ENCODE measurements at regions not wholly inside any gene's neighbourhood (a gene's known extent, or its start where the extent isn't known, plus 50 kb on each side); places are given as distances from the start of the nearest gene placed in this dataset.

DNA sequence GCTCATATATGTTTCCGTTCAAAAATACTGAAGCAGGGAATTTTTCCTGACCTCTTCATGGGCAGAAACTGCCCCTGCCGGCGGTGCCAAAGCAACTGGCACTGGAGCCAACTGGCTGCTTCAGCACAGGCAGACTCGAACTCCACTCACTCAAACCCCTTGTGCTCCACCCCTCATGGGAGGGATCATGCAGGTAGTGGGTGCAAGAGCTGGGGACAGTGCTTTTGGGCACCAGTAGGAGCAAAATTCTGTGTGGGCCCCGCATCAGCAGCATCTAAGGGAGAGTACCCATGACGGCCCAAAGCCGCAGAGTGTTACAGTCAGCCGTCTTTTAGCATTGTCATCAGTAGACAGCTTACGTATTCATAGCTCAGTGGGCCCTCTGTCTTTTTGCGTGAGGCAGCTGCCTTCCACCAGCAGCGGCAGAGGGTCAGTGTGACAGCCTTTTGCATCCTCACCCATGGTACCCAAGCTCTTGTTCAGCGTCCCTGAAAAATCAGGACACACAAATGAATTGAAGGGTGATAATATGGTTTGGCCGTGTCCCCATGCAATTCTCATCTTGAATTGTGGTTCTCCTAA lies 393.8 kb downstream of the SLITRK6 start:
- H3K27ac Mint-ChIP-seq = no peak overlapping the region
- no peak for ATAC-seq
- no peaks in the 10 kb centered on the region for H3K36me3 Mint-ChIP-seq (ENCODE audit: low read depth)
- DNase-seq = no peak
- no peaks in the 10 kb centered on the region for H3K9me3 ChIP-seq (ENCODE audit: control insufficient read depth, low read length, poor library complexity, severe bottlenecking)
- H3K4me3 Mint-ChIP-seq = no peak overlapping the region
- H3K4me1 Mint-ChIP-seq = no peaks in the 10 kb centered on the region
- no peaks in the 10 kb centered on the region for H3K27me3 Mint-ChIP-seq

- Mint-ChIP-seq H3K27me3 (no peaks in the 10 kb centered on the region), H3K27ac (no peak overlapping the region), H3K4me3 (no peak overlapping the region), H3K4me1 (no peaks in the 10 kb centered on the region), H3K36me3 (ENCODE audit: low read depth) (no peaks in the 10 kb centered on the region)
- no peak for ATAC-seq
- no peak for DNase-seq
- H3K9me3 ChIP-seq (ENCODE audit: control insufficient read depth, low read length, poor library complexity, severe bottlenecking) = no peaks in the 10 kb centered on the region
Observed at GRCh38 chr13:85386424-85386823, 412.8 kb downstream of the SLITRK6 start.

DNA sequence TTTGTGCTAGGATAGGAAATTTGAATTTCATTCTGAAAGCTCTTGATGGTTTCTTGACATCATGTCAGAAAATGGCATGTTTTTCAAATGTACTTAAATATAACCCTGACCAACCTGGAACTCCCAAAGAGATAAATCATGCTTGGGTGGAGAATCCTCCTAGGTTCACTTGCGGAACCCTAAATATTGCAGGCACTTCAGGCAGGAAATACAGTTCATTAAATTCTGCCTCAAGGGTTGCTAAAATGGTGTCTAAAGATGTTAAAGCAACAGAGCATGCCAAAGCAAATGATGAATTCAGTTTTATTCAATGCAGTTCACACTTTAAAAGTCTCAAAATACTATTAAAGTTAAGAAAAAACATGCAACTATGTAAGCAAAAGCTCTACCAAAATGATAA lies 415.9 kb downstream of the SLITRK6 start:
- DNase-seq (no peak), ATAC-seq (no peak)
- Mint-ChIP-seq H3K27ac (no peak overlapping the region), H3K4me3 (no peak overlapping the region), H3K36me3 (ENCODE audit: low read depth) (no peaks in the 10 kb centered on the region), H3K27me3 (no peaks in the 10 kb centered on the region), H3K4me1 (peaks cover 7% of the 10 kb centered on the region)
- no peaks in the 10 kb centered on the region for H3K9me3 ChIP-seq (ENCODE audit: control insufficient read depth, low read length, poor library complexity, severe bottlenecking)

DNA sequence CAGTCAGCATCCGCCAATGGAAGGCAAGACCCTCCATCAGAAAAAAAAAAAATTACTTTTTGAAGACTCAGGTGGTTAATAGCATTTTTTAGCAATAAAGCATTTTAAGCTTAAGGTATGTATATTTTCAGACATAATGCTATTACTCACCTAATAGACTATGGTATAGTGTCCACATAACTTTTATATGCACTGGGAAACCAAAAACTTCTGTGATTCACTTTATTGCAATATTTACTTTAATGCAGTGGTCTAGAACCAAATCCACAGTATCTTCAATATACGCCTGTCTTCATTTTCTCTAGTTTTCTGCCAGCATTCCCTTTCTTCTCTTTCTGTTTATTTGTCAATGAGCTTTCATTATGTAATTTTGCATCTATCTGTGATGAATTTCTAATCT lies 418.1 kb downstream of the SLITRK6 start:
- H3K27me3 Mint-ChIP-seq = no peaks in the 10 kb centered on the region
- H3K36me3 Mint-ChIP-seq (ENCODE audit: low read depth) = no peaks in the 10 kb centered on the region
- H3K4me3 Mint-ChIP-seq = no peak overlapping the region
- no peaks in the 10 kb centered on the region for H3K9me3 ChIP-seq (ENCODE audit: control insufficient read depth, low read length, poor library complexity, severe bottlenecking)
- no peak overlapping the region for H3K27ac Mint-ChIP-seq
- H3K4me1 Mint-ChIP-seq = peaks cover 7% of the 10 kb centered on the region
- ATAC-seq (no peak), DNase-seq (no peak)

- H3K27me3 Mint-ChIP-seq = no peaks in the 10 kb centered on the region
- H3K36me3 Mint-ChIP-seq (ENCODE audit: low read depth) = no peaks in the 10 kb centered on the region
- H3K27ac Mint-ChIP-seq = peak overlapping the region; percentile 68
- H3K4me1 Mint-ChIP-seq = peaks cover 7% of the 10 kb centered on the region
- H3K9me3 ChIP-seq (ENCODE audit: control insufficient read depth, low read length, poor library complexity, severe bottlenecking) = no peaks in the 10 kb centered on the region
- ATAC-seq = no peak
- no peak overlapping the region for H3K4me3 Mint-ChIP-seq
- no peak for DNase-seq
Observed at GRCh38 chr13:85379991-85380390, 419.2 kb downstream of the SLITRK6 start.

GRCh38 chr13:85379433-85379832 lies 419.8 kb downstream of the SLITRK6 start:
- Mint-ChIP-seq H3K36me3 (ENCODE audit: low read depth) (no peaks in the 10 kb centered on the region), H3K4me3 (peak overlapping the region; percentile 76), H3K27ac (peak overlapping the region; percentile 68), H3K27me3 (no peaks in the 10 kb centered on the region), H3K4me1 (peaks cover 7% of the 10 kb centered on the region)
- H3K9me3 ChIP-seq (ENCODE audit: control insufficient read depth, low read length, poor library complexity, severe bottlenecking) = no peaks in the 10 kb centered on the region
- DNase-seq = no peak
- no peak for ATAC-seq

- no peaks in the 10 kb centered on the region for H3K9me3 ChIP-seq (ENCODE audit: control insufficient read depth, low read length, poor library complexity, severe bottlenecking)
- ATAC-seq = no peak
- no peak overlapping the region for H3K4me3 Mint-ChIP-seq
- no peak for DNase-seq
- no peaks in the 10 kb centered on the region for H3K27me3 Mint-ChIP-seq
- H3K36me3 Mint-ChIP-seq (ENCODE audit: low read depth) = no peaks in the 10 kb centered on the region
- H3K27ac Mint-ChIP-seq = no peak overlapping the region
- H3K4me1 Mint-ChIP-seq = peaks cover 7% of the 10 kb centered on the region
Observed at GRCh38 chr13:85377783-85378182, 421.4 kb downstream of the SLITRK6 start.

GRCh38 chr13:85373322-85373721 lies 425.9 kb downstream of the SLITRK6 start:
- H3K4me1 Mint-ChIP-seq = no peaks in the 10 kb centered on the region
- no peak for ATAC-seq
- no peaks in the 10 kb centered on the region for H3K27me3 Mint-ChIP-seq
- H3K4me3 Mint-ChIP-seq = no peak overlapping the region
- no peaks in the 10 kb centered on the region for H3K9me3 ChIP-seq (ENCODE audit: control insufficient read depth, low read length, poor library complexity, severe bottlenecking)
- no peaks in the 10 kb centered on the region for H3K36me3 Mint-ChIP-seq (ENCODE audit: low read depth)
- H3K27ac Mint-ChIP-seq = no peak overlapping the region
- DNase-seq = no peak

DNA sequence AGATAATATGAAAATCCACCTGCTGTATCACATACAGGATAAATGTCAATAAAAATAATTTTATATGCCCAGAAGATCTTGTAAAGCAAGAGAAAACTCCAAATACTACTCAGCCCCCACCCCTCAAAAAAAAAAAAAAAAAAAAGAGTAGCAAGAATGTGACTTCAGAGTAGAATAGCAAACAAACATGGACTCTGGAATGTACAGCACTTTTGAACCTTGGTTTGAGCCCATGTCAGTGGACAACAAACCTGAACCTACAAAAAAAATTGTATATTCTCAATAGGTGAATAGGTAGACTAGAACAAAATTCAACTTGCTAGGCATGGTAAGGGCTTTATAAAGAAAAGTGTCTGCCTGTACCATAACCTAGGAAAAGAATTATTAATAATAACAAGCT lies 428.0 kb downstream of the SLITRK6 start:
- no peak overlapping the region for H3K4me3 Mint-ChIP-seq
- H3K27me3 Mint-ChIP-seq = no peaks in the 10 kb centered on the region
- no peaks in the 10 kb centered on the region for H3K9me3 ChIP-seq (ENCODE audit: control insufficient read depth, low read length, poor library complexity, severe bottlenecking)
- no peak overlapping the region for H3K27ac Mint-ChIP-seq
- ATAC-seq = no peak
- no peak for DNase-seq
- no peaks in the 10 kb centered on the region for H3K36me3 Mint-ChIP-seq (ENCODE audit: low read depth)
- H3K4me1 Mint-ChIP-seq = no peaks in the 10 kb centered on the region

- H3K4me1 Mint-ChIP-seq = no peaks in the 10 kb centered on the region
- H3K4me3 Mint-ChIP-seq = no peak overlapping the region
- ATAC-seq = no peak
- no peaks in the 10 kb centered on the region for H3K9me3 ChIP-seq (ENCODE audit: control insufficient read depth, low read length, poor library complexity, severe bottlenecking)
- no peak for DNase-seq
- H3K36me3 Mint-ChIP-seq (ENCODE audit: low read depth) = no peaks in the 10 kb centered on the region
- no peak overlapping the region for H3K27ac Mint-ChIP-seq
- H3K27me3 Mint-ChIP-seq = no peaks in the 10 kb centered on the region
Observed at GRCh38 chr13:85368686-85369085, 430.5 kb downstream of the SLITRK6 start.

GRCh38 chr13:85367887-85368286 lies 431.3 kb downstream of the SLITRK6 start:
- H3K9me3 ChIP-seq (ENCODE audit: control insufficient read depth, low read length, poor library complexity, severe bottlenecking) = no peaks in the 10 kb centered on the region
- DNase-seq (no peak), ATAC-seq (no peak)
- Mint-ChIP-seq H3K36me3 (ENCODE audit: low read depth) (no peaks in the 10 kb centered on the region), H3K4me1 (no peaks in the 10 kb centered on the region), H3K4me3 (no peak overlapping the region), H3K27ac (no peak overlapping the region), H3K27me3 (no peaks in the 10 kb centered on the region)

GRCh38 chr13:85366759-85367417 lies 432.3 kb downstream of the SLITRK6 start:
- H3K27ac Mint-ChIP-seq = no peak overlapping the region
- no peaks in the 10 kb centered on the region for H3K36me3 Mint-ChIP-seq (ENCODE audit: low read depth)
- ATAC-seq (no peak), DNase-seq (no peak)
- H3K27me3 Mint-ChIP-seq = no peaks in the 10 kb centered on the region
- no peaks in the 10 kb centered on the region for H3K4me1 Mint-ChIP-seq
- H3K4me3 Mint-ChIP-seq = no peak overlapping the region
- no peaks in the 10 kb centered on the region for H3K9me3 ChIP-seq (ENCODE audit: control insufficient read depth, low read length, poor library complexity, severe bottlenecking)

DNA sequence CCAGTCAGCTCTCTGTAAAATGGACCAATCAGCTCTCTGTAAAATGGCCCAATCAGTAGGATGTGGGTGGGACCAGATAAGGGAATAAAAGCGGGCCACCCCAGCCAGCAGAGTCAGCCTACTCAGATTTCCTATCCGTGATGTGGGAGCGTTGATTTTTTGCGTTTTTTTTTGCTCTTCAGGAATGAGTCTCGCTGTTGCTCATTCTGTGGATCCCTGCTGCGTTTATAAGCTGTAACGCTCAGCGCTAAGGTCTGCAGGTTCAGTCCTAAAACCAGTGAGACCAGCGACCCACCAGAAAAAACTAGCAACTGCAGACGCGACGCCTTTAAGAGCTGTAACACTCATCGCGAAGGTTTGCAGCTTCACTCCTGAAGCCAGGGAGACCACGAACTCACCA lies 435.7 kb downstream of the SLITRK6 start:
- ATAC-seq = no peak
- Mint-ChIP-seq H3K4me1 (no peaks in the 10 kb centered on the region), H3K4me3 (no peak overlapping the region), H3K27ac (no peak overlapping the region), H3K27me3 (no peaks in the 10 kb centered on the region), H3K36me3 (ENCODE audit: low read depth) (no peaks in the 10 kb centered on the region)
- no peak for DNase-seq
- no peaks in the 10 kb centered on the region for H3K9me3 ChIP-seq (ENCODE audit: control insufficient read depth, low read length, poor library complexity, severe bottlenecking)

DNA sequence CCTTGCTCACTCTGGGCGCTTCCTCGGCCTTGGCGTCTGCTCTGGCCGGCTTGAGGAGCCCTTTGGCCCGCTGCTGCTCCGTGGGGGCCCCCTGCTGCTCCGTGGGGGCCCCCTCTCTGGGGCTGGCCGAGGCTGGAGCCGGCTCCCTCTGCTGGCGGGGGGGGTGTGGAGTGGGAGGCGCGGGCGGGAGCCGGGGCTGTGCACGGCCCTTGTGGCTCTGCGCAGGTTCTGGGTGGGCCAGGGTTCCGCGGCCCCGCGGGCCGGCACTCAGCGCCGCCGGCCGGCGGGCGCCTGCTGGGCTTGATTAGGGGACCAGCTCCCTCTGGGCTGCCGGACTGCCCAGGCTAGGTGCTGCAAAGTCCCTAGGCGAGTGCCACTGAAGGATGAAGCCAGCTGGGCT lies 436.2 kb downstream of the SLITRK6 start:
- H3K27ac Mint-ChIP-seq = no peak overlapping the region
- no peaks in the 10 kb centered on the region for H3K27me3 Mint-ChIP-seq
- H3K9me3 ChIP-seq (ENCODE audit: control insufficient read depth, low read length, poor library complexity, severe bottlenecking) = no peaks in the 10 kb centered on the region
- no peak overlapping the region for H3K4me3 Mint-ChIP-seq
- no peak for ATAC-seq
- no peaks in the 10 kb centered on the region for H3K36me3 Mint-ChIP-seq (ENCODE audit: low read depth)
- no peaks in the 10 kb centered on the region for H3K4me1 Mint-ChIP-seq
- DNase-seq = no peak
